ENCODE measurements at regions not wholly inside any gene's neighbourhood (a gene's known extent, or its start where the extent isn't known, plus 50 kb on each side); places are given as distances from the start of the nearest gene placed in this dataset.

- ChIA-PET CTCF (no interaction called here), POLR2A (no interaction called here)
- TF ChIP-seq ZNF274 (IDR thresholded peaks at IDR 0.05; ENCODE audit: low read length) (no peak), ZNF274 (tag by site-specific recombination; IDR thresholded peaks at IDR 0.05; ENCODE audit: borderline replicate concordance) (no peak), MZF1 (tag by site-specific recombination; IDR thresholded peaks at IDR 0.05; ENCODE audit: borderline replicate concordance) (no peak), ZNF37A (tag by site-specific recombination; IDR thresholded peaks at IDR 0.05) (no peak), ZNF19 (tag by site-specific recombination; IDR thresholded peaks at IDR 0.05; ENCODE audit: low read depth) (no peak), ZNF660 (tag by site-specific recombination; IDR thresholded peaks at IDR 0.05) (no peak), SCRT2 (tag by site-specific recombination; IDR thresholded peaks at IDR 0.05) (no peak), ZNF202 (tag by site-specific recombination; IDR thresholded peaks at IDR 0.05; ENCODE audit: borderline replicate concordance) (no peak), ZSCAN5A (tag by site-specific recombination; IDR thresholded peaks at IDR 0.05) (no peak), OSR2 (tag by site-specific recombination; IDR thresholded peaks at IDR 0.05) (no peak), ZNF626 (tag by site-specific recombination; IDR thresholded peaks at IDR 0.05) (no peak)
- TF ChIP-seq, protein P1, sequence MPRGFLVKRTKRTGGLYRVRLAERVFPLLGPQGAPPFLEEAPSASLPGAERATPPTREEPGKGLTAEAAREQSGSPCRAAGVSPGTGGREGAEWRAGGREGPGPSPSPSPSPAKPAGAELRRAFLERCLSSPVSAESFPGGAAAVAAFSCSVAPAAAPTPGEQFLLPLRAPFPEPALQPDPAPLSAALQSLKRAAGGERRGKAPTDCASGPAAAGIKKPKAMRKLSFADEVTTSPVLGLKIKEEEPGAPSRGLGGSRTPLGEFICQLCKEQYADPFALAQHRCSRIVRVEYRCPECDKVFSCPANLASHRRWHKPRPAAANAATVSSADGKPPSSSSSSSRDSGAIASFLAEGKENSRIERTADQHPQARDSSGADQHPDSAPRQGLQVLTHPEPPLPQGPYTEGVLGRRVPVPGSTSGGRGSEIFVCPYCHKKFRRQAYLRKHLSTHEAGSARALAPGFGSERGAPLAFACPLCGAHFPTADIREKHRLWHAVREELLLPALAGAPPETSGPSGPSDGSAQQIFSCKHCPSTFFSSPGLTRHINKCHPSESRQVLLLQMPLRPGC (tag by site-specific recombination; IDR thresholded peaks at IDR 0.05) = no peak
- no peaks in the 10 kb centered on the region for H3K36me3 ChIP-seq (ENCODE audit: control insufficient read depth in 2 of 2, insufficient read depth in 1 of 2, low read length in 2 of 2)
- no peaks in the 10 kb centered on the region for H3K4me1 ChIP-seq (ENCODE audit: control insufficient read depth, insufficient read depth, low read length)
- no peak overlapping the region for H3K27ac ChIP-seq (ENCODE audit: extremely low read depth, low read depth, low read length)
- no peak overlapping the region for H3K4me3 ChIP-seq (ENCODE audit: low read depth, low read length)
- no peaks in the 10 kb centered on the region for H3K9me3 ChIP-seq (ENCODE audit: control insufficient read depth, insufficient read depth, low read depth, low read length)
Measured at GRCh38 chrX:124242131-124242530, 90.3 kb upstream of the TEX13D start.

DNA sequence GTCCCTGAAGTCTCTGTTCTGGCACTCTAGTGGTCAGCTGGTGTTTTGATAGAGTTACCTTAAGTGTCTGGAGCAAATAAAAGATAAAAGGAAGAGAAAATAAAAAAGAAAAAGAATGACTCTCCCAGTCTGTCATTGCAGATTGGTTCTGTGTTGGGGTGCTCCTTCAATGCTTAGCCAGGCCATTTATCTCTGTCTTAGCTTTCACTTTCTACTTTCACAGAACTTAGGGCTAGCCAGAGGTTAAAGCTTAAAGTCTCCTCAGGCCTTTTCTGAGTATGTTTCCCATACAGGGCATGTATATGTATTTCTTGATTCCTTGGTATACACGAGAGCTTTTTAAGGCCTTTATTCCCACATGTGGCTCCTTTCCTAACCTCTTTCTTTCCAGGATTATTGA is 83.1 kb upstream of the TEX13D start:
- no peaks in the 10 kb centered on the region for H3K36me3 ChIP-seq (ENCODE audit: control insufficient read depth in 2 of 2, insufficient read depth in 1 of 2, low read length in 2 of 2)
- ChIA-PET POLR2A (no interaction called here), CTCF (no interaction called here)
- H3K9me3 ChIP-seq (ENCODE audit: control insufficient read depth, insufficient read depth, low read depth, low read length) = no peaks in the 10 kb centered on the region; the same call in 1 of the 2 replicates
- H3K4me1 ChIP-seq (ENCODE audit: control insufficient read depth, insufficient read depth, low read length) = no peaks in the 10 kb centered on the region
- H3K27ac ChIP-seq (ENCODE audit: extremely low read depth, low read depth, low read length) = no peak overlapping the region
- H3K4me3 ChIP-seq (ENCODE audit: low read depth, low read length) = no peak overlapping the region
- TF ChIP-seq SALL2 (tag by site-specific recombination; IDR thresholded peaks at IDR 0.05; ENCODE audit: borderline replicate concordance) (no peak), ZNF639 (tag by site-specific recombination; IDR thresholded peaks at IDR 0.05) (no peak), FEZF1 (tag by site-specific recombination; IDR thresholded peaks at IDR 0.05) (no peak), ZNF664 (tag by site-specific recombination; IDR thresholded peaks at IDR 0.05) (no peak), PRDM1 (tag by site-specific recombination; IDR thresholded peaks at IDR 0.05) (no peak), ZNF629 (tag by site-specific recombination; IDR thresholded peaks at IDR 0.05) (no peak), ZNF416 (tag by site-specific recombination; IDR thresholded peaks at IDR 0.05) (no peak), ZNF529 (tag by site-specific recombination; IDR thresholded peaks at IDR 0.05; ENCODE audit: insufficient replicate concordance) (no peak), PRDM4 (tag by site-specific recombination; IDR thresholded peaks at IDR 0.05) (no peak)
- TF ChIP-seq, protein P2, sequence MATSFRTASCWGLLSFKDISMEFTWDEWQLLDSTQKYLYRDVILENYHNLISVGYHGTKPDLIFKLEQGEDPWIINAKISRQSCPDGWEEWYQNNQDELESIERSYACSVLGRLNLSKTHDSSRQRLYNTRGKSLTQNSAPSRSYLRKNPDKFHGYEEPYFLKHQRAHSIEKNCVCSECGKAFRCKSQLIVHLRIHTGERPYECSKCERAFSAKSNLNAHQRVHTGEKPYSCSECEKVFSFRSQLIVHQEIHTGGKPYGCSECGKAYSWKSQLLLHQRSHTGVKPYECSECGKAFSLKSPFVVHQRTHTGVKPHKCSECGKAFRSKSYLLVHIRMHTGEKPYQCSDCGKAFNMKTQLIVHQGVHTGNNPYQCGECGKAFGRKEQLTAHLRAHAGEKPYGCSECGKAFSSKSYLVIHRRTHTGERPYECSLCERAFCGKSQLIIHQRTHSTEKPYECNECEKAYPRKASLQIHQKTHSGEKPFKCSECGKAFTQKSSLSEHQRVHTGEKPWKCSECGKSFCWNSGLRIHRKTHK (tag by site-specific recombination; IDR thresholded peaks at IDR 0.05) = no peak
- TF ChIP-seq, protein P3, sequence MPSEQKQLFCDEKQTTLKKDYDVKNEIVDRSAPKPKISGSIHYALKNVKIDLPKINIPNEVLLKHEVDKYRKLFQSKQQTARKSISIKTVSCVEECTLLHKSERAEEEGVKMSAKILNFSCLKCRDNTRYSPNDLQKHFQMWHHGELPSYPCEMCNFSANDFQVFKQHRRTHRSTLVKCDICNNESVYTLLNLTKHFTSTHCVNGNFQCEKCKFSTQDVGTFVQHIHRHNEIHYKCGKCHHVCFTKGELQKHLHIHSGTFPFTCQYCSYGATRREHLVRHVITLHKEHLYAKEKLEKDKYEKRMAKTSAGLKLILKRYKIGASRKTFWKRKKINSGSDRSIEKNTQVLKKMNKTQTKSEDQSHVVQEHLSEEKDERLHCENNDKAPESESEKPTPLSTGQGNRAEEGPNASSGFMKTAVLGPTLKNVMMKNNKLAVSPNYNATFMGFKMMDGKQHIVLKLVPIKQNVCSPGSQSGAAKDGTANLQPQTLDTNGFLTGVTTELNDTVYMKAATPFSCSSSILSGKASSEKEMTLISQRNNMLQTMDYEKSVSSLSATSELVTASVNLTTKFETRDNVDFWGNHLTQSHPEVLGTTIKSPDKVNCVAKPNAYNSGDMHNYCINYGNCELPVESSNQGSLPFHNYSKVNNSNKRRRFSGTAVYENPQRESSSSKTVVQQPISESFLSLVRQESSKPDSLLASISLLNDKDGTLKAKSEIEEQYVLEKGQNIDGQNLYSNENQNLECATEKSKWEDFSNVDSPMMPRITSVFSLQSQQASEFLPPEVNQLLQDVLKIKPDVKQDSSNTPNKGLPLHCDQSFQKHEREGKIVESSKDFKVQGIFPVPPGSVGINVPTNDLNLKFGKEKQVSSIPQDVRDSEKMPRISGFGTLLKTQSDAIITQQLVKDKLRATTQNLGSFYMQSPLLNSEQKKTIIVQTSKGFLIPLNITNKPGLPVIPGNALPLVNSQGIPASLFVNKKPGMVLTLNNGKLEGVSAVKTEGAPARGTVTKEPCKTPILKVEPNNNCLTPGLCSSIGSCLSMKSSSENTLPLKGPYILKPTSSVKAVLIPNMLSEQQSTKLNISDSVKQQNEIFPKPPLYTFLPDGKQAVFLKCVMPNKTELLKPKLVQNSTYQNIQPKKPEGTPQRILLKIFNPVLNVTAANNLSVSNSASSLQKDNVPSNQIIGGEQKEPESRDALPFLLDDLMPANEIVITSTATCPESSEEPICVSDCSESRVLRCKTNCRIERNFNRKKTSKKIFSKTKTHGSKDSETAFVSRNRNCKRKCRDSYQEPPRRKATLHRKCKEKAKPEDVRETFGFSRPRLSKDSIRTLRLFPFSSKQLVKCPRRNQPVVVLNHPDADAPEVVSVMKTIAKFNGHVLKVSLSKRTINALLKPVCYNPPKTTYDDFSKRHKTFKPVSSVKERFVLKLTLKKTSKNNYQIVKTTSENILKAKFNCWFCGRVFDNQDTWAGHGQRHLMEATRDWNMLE (tag by site-specific recombination; conservative IDR thresholded peaks at IDR 0.05; ENCODE audit: low read depth) = no peak

Measured in HEK293 (cell line).